ENCODE measurements at regions not wholly inside any gene's neighbourhood (a gene's known extent, or its start where the extent isn't known, plus 50 kb on each side); places are given as distances from the start of the nearest gene placed in this dataset.
"Not testable (repeated sequence)": the region's sequence is repeated elsewhere in the genome, so short reads cannot be mapped to it uniquely, and the experiment has no call there.

DNA sequence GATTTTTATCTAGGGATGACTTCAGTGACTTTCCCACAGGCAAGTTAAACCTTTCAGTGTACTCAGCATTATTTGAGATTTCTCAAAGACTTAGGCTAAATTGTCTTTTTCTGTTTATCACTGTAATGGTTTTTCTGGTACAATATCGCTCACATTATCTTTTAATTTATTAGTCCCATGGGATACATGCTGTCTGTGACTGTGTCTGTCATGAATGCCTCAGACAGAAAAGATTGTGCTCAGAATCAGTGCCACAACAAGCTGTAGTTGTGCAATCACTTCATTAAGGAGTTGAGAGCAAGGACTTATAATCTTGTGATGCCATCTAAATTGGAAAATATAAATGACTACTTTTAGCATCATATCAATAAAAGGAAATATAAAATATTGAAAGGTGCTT lies 2374.2 kb upstream of the RAG2 start:
- Mint-ChIP-seq H3K4me1 (no peaks in the 10 kb centered on the region), H3K36me3 (no peaks in the 10 kb centered on the region), H3K9me3 (peaks cover 0 to 4% (median under 1%) of the 10 kb centered on the region in 6 donors), H3K27me3 (ENCODE audit: low read depth in 3 of 3) (no peaks in the 10 kb centered on the region), H3K27ac (no peak overlapping the region), H3K4me3 (no peak overlapping the region)
- no peak for DNase-seq

DNA sequence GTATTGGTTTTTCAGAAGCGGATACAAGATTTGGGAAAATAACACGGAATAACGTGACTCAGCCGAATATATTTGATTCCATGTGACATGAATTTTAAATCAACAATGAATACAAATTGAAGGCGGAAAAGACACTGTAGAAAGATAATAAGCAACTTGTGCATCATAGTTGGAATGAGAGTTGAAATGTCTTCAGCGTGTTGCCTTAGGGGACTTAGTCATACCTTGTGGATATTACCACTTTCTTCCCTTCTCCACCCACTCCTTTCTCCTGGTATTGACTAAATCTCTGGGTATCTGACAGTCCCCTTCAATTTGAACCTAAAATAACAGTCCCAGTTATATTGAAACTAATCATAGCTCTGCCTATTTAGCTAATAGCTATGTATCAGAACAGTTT lies 2373.1 kb upstream of the RAG2 start:
- H3K9me3 Mint-ChIP-seq: peaks cover 0 to 4% (median under 1%) of the 10 kb centered on the region in 6 donors
- H3K36me3 Mint-ChIP-seq: no peaks in the 10 kb centered on the region
- no peak overlapping the region for H3K27ac Mint-ChIP-seq
- no peaks in the 10 kb centered on the region for H3K4me1 Mint-ChIP-seq
- H3K27me3 Mint-ChIP-seq (ENCODE audit: low read depth in 3 of 3): no peaks in the 10 kb centered on the region
- no peak overlapping the region for H3K4me3 Mint-ChIP-seq
- DNase-seq: no peak

DNA sequence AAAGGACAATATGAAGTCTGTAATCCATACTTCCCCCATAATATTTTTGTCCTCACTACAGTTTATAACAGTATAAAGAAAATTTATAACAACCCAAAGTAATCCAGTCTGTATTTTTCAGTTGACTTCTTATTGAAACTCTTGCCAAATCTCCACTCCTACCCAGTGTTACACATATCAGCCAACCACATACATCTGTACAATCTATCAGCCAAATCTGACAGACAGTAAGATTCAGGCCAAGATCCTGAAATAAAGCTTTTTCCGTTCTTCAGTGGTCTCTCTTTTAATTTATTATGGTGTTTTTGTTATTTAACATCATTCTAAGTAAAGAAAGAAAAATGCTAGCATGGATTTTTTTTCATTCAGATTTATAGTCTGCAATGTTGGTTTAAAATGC lies 2370.9 kb upstream of the RAG2 start:
- DNase-seq: no peak
- Mint-ChIP-seq H3K36me3 (no peaks in the 10 kb centered on the region), H3K9me3 (peaks cover 0 to 12% (median 5%) of the 10 kb centered on the region in 6 donors), H3K27ac (no peak overlapping the region), H3K27me3 (ENCODE audit: low read depth in 3 of 3) (no peaks in the 10 kb centered on the region), H3K4me1 (no peaks in the 10 kb centered on the region), H3K4me3 (no peak overlapping the region)

DNA sequence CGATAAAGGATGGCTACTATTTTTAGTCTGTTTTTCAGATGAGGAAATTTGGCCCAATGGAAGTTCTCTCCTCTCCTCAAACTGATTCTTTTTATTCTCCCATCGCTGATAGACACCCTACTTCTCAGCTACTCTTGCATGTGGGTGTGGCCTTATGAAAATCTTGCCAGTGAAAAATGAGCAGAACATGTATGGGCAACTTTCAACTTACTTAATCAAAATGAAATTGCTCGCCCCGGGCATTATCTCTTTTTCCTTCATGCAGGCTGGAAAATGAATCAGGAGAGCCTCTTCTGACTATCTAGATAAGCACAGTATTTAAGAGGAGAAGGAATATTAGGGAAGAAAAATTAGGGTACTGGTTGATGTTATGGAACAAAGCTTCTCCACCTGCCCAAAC lies 2354.7 kb upstream of the RAG2 start:
- Mint-ChIP-seq H3K4me3 (no peak overlapping the region), H3K9me3 (peaks cover under 1 to 9% (median 5%) of the 10 kb centered on the region in 6 donors), H3K27me3 (ENCODE audit: low read depth in 3 of 3) (no peaks in the 10 kb centered on the region), H3K27ac (no peak overlapping the region), H3K4me1 (no peaks in the 10 kb centered on the region), H3K36me3 (no peaks in the 10 kb centered on the region)
- DNase-seq: no peak

DNA sequence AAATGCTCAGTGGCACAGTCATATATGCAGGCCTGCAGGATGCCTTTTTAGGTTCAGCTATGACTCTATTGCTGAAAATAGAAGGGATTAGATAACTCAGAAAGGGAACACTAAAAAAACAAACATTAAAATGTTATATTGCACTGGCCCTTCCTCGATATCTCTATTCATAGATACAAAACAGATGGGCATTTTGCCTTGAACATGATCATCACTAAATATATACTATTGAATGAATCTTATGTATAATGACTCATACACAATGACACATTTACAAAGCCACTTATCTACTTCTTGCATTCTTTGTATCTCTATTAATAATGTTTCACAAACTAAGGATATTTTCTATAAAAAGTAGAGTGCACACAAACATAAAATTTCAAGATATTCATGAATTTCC lies 2352.8 kb upstream of the RAG2 start:
- Mint-ChIP-seq H3K4me1 (no peaks in the 10 kb centered on the region), H3K4me3 (no peak overlapping the region), H3K36me3 (no peaks in the 10 kb centered on the region), H3K9me3 (peaks cover 2 to 22% (median 9%) of the 10 kb centered on the region in 6 donors), H3K27ac (no peak overlapping the region), H3K27me3 (ENCODE audit: low read depth in 3 of 3) (peaks cover 0 to 2% (median 0%) of the 10 kb centered on the region in 3 donors)
- DNase-seq: no peak

DNA sequence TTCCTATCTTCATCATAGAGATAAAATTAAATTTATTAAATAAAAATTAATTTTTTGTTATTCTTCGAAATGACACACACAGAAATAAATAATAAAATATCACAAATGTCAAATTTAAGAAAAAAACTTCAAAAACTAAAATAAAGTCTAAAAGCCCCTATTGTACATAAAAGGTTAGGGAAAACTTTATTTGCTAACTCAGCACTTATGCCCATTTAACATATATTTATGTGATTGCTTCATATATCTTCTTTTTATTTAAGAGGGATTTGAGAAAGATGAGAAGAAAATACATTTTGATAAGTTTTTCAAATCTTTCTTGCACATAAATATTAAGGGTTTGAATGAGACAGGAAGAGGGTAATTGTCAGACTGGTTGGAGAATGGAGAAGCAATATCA lies 2350.4 kb upstream of the RAG2 start:
- no peak for DNase-seq
- no peaks in the 10 kb centered on the region for H3K4me1 Mint-ChIP-seq
- peaks cover 0 to 3% (median 2%) of the 10 kb centered on the region in 3 donors for H3K27me3 Mint-ChIP-seq (ENCODE audit: low read depth in 3 of 3)
- no peak overlapping the region for H3K27ac Mint-ChIP-seq
- H3K9me3 Mint-ChIP-seq: peaks cover 2 to 35% (median 15%) of the 10 kb centered on the region in 6 donors
- no peak overlapping the region for H3K4me3 Mint-ChIP-seq
- no peaks in the 10 kb centered on the region for H3K36me3 Mint-ChIP-seq

DNA sequence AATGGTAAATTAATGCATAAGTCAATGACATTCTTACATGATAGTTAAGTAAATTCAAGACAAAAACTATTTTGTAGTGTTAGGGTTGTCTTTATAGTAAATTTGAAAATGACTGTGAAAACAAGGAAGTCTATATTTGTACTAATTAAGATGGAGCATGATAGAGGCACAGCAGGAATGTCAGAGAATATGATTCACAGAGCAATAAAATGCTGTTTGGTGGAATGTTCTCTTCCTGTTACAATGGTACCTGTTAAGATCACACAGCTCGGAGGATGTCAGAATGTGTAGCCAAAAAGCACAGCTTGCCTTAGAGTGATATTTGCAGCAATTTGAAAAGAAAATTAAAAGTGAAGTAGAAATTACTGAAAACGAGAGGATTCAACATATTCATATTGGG lies 2339.7 kb upstream of the RAG2 start:
- Mint-ChIP-seq H3K27me3 (ENCODE audit: low read depth in 3 of 3) (peaks cover 0 to 2% (median 0%) of the 10 kb centered on the region in 3 donors), H3K4me1 (no peaks in the 10 kb centered on the region), H3K27ac (no peak overlapping the region)

DNA sequence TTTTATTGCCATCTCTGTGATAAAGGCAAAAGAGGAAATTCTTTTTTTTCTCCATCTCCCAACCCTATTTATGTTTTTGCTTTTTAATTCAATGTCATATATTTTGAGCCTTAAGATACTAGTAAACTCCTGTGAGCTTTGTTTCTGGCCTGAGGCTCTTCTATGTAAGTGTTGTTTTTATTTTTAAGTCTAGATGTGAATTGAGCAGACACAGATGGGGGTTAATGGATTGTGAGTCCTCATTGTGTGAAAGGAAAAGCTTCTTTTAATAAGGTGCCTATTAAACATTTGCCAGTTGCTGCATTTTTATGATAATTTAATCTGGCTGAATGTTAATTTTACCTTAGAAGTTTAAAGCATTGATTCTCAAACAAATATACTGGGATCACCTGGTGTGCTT lies 2337.9 kb upstream of the RAG2 start:
- Mint-ChIP-seq H3K27me3 (ENCODE audit: low read depth in 3 of 3) (peaks cover 0 to 2% (median 0%) of the 10 kb centered on the region in 3 donors), H3K4me3 (no peak overlapping the region)

More for the DNA sequence above, 2339.7 kb upstream of the RAG2 start:
- DNase-seq: no peak
- Mint-ChIP-seq H3K4me3 (no peak overlapping the region), H3K36me3 (no peaks in the 10 kb centered on the region), H3K9me3 (peaks cover 3 to 29% (median 12%) of the 10 kb centered on the region in 6 donors)

DNA sequence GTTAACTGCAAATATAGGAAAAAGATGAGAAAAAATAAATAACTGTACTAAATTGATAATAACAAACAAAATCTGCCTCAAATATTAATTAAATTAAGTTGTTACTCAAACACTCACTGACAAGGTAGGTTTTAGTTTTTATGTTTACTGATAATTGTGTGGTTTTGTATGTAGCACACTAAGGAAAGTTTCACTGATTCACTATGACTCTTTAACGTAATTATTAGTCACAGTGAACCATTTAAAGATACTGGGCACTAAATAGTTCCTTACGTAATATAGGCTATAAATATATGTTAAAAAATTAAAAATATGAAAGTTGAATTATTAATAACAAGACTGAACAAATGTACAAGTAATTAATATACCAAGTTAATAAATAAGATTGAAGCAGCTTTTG lies 2330.0 kb upstream of the RAG2 start:
- Mint-ChIP-seq H3K9me3 (peaks cover 6 to 19% (median 11%) of the 10 kb centered on the region in 6 donors), H3K27ac (no peak overlapping the region)

More for the DNA sequence above, 2337.9 kb upstream of the RAG2 start:
- peaks cover 8 to 32% (median 18%) of the 10 kb centered on the region in 6 donors for H3K9me3 Mint-ChIP-seq
- H3K4me1 Mint-ChIP-seq: no peaks in the 10 kb centered on the region
- DNase-seq: no peak
- no peak overlapping the region for H3K27ac Mint-ChIP-seq
- H3K36me3 Mint-ChIP-seq: no peaks in the 10 kb centered on the region

DNA sequence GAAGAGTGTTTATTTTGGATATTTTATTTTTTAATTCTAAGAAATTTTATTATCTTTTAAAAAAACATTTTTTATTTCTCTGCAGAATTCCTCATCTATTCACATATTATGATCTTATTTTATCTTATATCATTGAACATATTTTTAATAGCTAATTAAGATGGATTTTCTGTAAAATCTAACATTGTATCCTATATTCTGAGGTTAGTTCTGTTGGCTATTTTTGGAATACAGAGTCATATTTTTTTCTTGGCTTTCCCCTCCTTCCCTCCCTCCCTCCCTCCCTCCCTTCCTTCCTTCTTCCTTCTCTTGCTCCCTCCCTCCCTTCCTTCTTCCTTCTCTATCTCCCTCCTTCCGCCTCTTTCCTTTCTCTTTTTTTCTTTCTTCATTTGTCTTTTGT lies 2326.6 kb upstream of the RAG2 start:
- Mint-ChIP-seq H3K4me3 (no peak overlapping the region), H3K27me3 (ENCODE audit: low read depth in 3 of 3) (peaks cover 0 to 2% (median 0%) of the 10 kb centered on the region in 3 donors), H3K4me1 (no peaks in the 10 kb centered on the region), H3K36me3 (no peaks in the 10 kb centered on the region), H3K9me3 (peaks cover 3 to 24% (median 14%) of the 10 kb centered on the region in 6 donors), H3K27ac (no peak overlapping the region)
- DNase-seq: no peak

More for the DNA sequence above, 2330.0 kb upstream of the RAG2 start:
- no peak overlapping the region for H3K4me3 Mint-ChIP-seq
- H3K36me3 Mint-ChIP-seq: no peaks in the 10 kb centered on the region
- no peaks in the 10 kb centered on the region for H3K4me1 Mint-ChIP-seq
- no peak for DNase-seq
- H3K27me3 Mint-ChIP-seq (ENCODE audit: low read depth in 3 of 3): no peaks in the 10 kb centered on the region

DNA sequence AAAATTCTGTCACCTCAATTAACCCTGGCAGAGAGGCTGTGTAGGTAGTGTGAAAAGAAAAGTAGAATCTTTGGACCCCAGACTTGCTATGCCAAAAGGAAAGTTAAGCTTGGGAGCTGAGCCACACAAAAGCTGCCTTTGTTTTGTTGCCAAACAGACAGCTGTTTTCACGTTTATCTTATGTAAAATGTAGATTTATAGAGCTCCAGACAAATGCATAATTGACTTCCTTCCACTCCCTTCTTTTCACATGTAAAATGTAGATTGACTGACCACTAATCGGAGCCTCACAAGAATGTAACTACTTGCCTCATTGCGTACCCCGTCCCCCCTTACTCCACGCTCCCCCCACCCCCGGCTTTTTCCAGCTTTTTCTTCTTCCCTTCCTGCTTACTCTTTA lies 2302.2 kb upstream of the RAG2 start:
- Mint-ChIP-seq H3K27ac (no peak overlapping the region), H3K36me3 (peaks cover 0 to 3% (median 0%) of the 10 kb centered on the region in 3 donors), H3K9me3 (peaks cover 0 to 31% (median 7%) of the 10 kb centered on the region in 6 donors), H3K4me3 (no peak overlapping the region), H3K27me3 (ENCODE audit: low read depth in 3 of 3) (peaks cover 0 to 1% (median 0%) of the 10 kb centered on the region in 3 donors), H3K4me1 (no peaks in the 10 kb centered on the region)
- DNase-seq: no peak

DNA sequence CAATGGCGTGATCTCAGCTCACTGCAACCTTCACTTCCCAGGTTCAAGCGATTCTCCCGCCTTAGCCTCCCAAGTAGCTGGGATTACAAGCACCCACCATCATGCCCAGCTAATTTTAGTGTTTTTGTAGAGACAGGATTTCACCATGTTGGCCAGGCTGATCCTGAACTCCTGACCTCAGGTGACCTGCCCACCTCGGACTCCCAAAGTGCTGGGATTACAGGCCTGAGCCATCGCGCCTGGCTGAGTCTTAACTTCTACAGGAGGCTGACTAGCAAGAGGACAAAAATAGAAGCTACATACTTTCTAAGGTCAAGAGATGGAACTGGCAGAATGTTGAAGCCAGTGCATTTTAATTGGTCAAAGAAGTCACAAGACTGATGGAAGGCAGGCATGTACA lies 2296.2 kb upstream of the RAG2 start:
- not testable (repeated sequence) for H3K36me3 Mint-ChIP-seq; H3K27ac Mint-ChIP-seq; H3K27me3 Mint-ChIP-seq (ENCODE audit: low read depth in 3 of 3); DNase-seq; H3K4me1 Mint-ChIP-seq; H3K4me3 Mint-ChIP-seq
- H3K9me3 Mint-ChIP-seq: peaks cover 2 to 28% (median 11%) of the 10 kb centered on the region in 6 donors

DNA sequence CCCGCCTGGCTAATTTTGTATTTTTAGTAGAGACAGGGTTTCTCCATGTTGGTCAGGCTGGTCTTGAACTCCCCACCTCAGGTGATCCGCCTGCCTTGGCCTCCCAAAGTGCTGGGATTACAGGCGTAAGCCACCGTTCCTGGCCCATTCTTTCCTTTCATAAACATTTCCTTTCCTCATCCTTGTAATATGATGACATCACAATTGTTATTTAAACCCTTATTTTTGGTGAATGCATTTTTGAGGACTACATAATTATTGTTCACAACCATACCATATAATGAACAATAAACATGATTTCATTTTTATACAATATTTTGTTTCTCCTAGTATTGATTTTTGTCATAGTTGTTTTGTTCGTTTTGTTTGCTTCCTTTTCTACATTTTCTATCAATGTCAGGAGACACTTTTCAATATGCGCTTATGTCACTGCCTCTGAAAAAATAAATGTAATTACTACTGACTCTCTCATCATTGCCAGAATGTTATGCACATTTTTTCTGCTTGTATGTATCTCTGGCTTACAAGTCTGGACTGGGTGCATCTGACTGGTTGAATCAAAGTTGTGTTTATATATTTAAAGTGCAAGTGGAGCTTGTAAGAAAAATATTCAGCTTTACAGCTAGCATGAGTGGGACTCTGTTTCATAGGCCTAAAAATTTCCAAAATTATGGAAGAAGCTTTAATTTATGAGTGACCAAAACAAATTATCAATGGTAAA lies 2286.3 kb upstream of the RAG2 start:
- no peak overlapping the region for H3K27ac Mint-ChIP-seq
- H3K4me3 Mint-ChIP-seq: no peak overlapping the region
- H3K27me3 Mint-ChIP-seq (ENCODE audit: low read depth in 3 of 3): peaks cover 0 to 1% (median 0%) of the 10 kb centered on the region in 3 donors
- H3K36me3 Mint-ChIP-seq: no peaks in the 10 kb centered on the region
- no peak for DNase-seq
- no peaks in the 10 kb centered on the region for H3K4me1 Mint-ChIP-seq
- H3K9me3 Mint-ChIP-seq: peaks cover 0 to 5% (median 4%) of the 10 kb centered on the region in 6 donors

DNA sequence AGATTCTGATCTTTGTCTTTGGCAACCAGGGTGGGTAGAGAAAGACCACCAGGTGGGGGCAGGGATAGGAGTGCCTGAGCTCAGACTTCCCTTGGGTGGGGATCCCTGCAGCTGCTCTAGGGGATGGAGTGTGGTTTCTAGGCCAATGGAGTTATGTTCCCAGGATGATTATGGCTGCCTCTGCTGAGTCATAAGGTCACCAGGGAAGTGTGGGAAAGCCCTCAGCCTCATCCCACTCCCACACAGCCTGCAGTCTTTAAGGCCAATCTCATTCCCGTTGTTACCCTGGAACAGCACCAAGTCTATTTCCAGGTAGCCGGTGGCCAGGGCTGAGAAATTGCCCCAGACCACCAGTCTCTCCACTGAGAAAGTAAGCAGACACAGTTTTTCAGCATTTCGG lies 2269.3 kb upstream of the RAG2 start:
- H3K4me1 Mint-ChIP-seq: no peaks in the 10 kb centered on the region
- H3K4me3 Mint-ChIP-seq: no peak overlapping the region
- DNase-seq: no peak
- H3K27ac Mint-ChIP-seq: no peak overlapping the region
- H3K27me3 Mint-ChIP-seq (ENCODE audit: low read depth in 3 of 3): no peaks in the 10 kb centered on the region
- H3K9me3 Mint-ChIP-seq: peaks cover 13 to 51% (median 24%) of the 10 kb centered on the region in 6 donors
- peaks cover 0 to 3% (median 0%) of the 10 kb centered on the region in 3 donors for H3K36me3 Mint-ChIP-seq

DNA sequence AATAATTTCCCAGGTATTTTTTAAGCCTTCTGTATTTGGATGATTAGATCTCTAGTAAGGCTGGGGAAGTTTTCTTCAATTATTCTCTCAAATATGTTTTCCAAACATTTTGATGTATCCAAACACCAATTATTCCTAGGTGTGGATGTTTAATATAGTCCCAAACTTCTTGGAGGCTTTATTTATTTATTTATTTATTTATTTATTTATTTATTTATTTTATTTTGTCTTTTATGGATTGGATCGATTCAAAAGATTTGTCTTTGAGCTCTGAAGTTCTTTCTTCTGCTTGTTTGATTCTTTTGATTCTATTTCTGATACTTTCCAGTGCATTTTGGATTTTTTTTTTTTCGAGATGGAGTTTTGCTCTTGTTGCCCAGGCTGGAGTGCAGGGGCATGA lies 2267.9 kb upstream of the RAG2 start:
- H3K36me3 Mint-ChIP-seq: peaks cover 0 to 3% (median 0%) of the 10 kb centered on the region in 3 donors
- no peak overlapping the region for H3K27ac Mint-ChIP-seq
- H3K27me3 Mint-ChIP-seq (ENCODE audit: low read depth in 3 of 3): peaks cover 0 to 2% (median 0%) of the 10 kb centered on the region in 3 donors
- peaks cover 14 to 64% (median 31%) of the 10 kb centered on the region in 6 donors for H3K9me3 Mint-ChIP-seq
- no peaks in the 10 kb centered on the region for H3K4me1 Mint-ChIP-seq
- H3K4me3 Mint-ChIP-seq: no peak overlapping the region
- no peak for DNase-seq

Measured in immature natural killer cell (primary cell).